Ovary (tissue), 3 donors: ENCODE measurements at regions not wholly inside any gene's neighbourhood (a gene's known extent, or its start where the extent isn't known, plus 50 kb on each side); places are given as distances from the start of the nearest gene placed in this dataset.

Source experiments
- EP300 ChIP-seq: sonication (generic); formaldehyde crosslinking; IDR thresholded peaks from one replicate; pipeline ENCODE4 v1.6.1; 2017; ENCODE audit warnings: antibody characterized with exemption
- POLR2A ChIP-seq: fragments of 450-650 bp; IDR thresholded peaks from one replicate; pipeline ENCODE4 v1.6.1; 2017; ENCODE audit warnings: antibody characterized with exemption, mild to moderate bottlenecking, moderate library complexity
- TF ChIP-seq, protein P1 (sequence below), 3 donors: fragments of 450-650 bp in 2 of 3; fragments of 200-600 bp in 1 of 3; IDR thresholded peaks; one replicate each; pipeline versions ENCODE4 v1.5.1 to v1.8.0; 2016 to 2022; ENCODE audit warnings: antibody characterized with exemption in 3 of 3, mild to moderate bottlenecking in 1 of 3
- donor health status: DM: no; HTN: no; CAD: no.

DNA sequence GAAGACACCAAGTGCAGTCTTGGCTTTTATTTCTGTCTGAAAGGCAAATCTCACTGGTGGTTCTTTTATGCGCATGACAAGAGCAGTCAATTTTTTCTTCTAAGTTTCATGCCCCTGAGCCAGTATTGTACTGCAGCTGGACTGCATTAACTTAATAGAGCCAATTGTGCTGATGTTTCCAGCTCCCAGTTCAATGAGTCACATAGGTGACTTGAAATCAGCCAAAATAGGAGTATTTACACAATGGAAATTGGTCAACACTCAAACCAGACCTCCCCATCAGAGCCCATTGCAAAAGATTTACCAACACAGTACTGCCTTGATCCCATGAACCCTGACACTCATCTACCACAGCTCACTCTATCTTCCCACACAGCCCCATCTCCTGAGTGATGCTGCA is 100.3 kb upstream of the GUCY1A1 start:
- TF ChIP-seq EP300 (no peak), POLR2A (no peak)
- TF ChIP-seq, protein P1, sequence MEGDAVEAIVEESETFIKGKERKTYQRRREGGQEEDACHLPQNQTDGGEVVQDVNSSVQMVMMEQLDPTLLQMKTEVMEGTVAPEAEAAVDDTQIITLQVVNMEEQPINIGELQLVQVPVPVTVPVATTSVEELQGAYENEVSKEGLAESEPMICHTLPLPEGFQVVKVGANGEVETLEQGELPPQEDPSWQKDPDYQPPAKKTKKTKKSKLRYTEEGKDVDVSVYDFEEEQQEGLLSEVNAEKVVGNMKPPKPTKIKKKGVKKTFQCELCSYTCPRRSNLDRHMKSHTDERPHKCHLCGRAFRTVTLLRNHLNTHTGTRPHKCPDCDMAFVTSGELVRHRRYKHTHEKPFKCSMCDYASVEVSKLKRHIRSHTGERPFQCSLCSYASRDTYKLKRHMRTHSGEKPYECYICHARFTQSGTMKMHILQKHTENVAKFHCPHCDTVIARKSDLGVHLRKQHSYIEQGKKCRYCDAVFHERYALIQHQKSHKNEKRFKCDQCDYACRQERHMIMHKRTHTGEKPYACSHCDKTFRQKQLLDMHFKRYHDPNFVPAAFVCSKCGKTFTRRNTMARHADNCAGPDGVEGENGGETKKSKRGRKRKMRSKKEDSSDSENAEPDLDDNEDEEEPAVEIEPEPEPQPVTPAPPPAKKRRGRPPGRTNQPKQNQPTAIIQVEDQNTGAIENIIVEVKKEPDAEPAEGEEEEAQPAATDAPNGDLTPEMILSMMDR (IDR thresholded peaks at IDR 0.05) = no peak
